Smooth muscle cell (in vitro differentiated cells): ENCODE measurements at regions not wholly inside any gene's neighbourhood (a gene's known extent, or its start where the extent isn't known, plus 50 kb on each side); places are given as distances from the start of the nearest gene placed in this dataset.

Experiments used
- DNase-seq: peaks from one replicate; lab custom pipeline; 2025; ENCODE audit not compliant: unreplicated experiment; lab: John Stamatoyannopoulos, UW
- H2AFZ ChIP-seq: fragments of 200-600 bp; sonication (generic); 2 replicates; pipeline ENCODE4 v1.6.0; 2016; ENCODE audit warnings: antibody characterized with exemption, low read depth, mild to moderate bottlenecking
- H3F3A ChIP-seq: fragments of 200-600 bp; sonication (generic); 2 replicates; pipeline ENCODE4 v1.6.0; 2017; ENCODE audit warnings: antibody characterized with exemption, low read depth
- H3K27ac ChIP-seq: fragments of 200-600 bp; sonication (generic); 2 replicates; pipeline ENCODE4 v1.5.1; 2016; ENCODE audit warnings: low read depth, mild to moderate bottlenecking
- H3K27me3 ChIP-seq: fragments of 200-600 bp; sonication (generic); 2 replicates; pipeline ENCODE4 v1.6.1; 2016; ENCODE audit warnings: low read depth, mild to moderate bottlenecking
- H3K36me3 ChIP-seq: fragments of 200-600 bp; sonication (generic); 2 replicates; pipeline ENCODE4 v1.5.1; 2016; ENCODE audit warnings: low read depth
- H3K4me1 ChIP-seq: fragments of 200-600 bp; sonication (generic); 2 replicates; pipeline ENCODE4 v1.5.1; 2016; ENCODE audit warnings: low read depth
- H3K4me2 ChIP-seq: fragments of 200-600 bp; sonication (generic); 2 replicates; pipeline ENCODE4 v1.6.0; 2016; ENCODE audit warnings: mild to moderate bottlenecking
- H3K4me3 ChIP-seq: fragments of 200-600 bp; sonication (generic); 2 replicates; pipeline ENCODE4 v1.5.1; 2016; ENCODE audit warnings: mild to moderate bottlenecking
- H3K79me2 ChIP-seq: fragments of 200-600 bp; sonication (generic); 2 replicates; pipeline ENCODE4 v1.6.0; 2016; ENCODE audit warnings: low read depth, mild to moderate bottlenecking
- H3K9ac ChIP-seq: fragments of 200-600 bp; sonication (generic); 2 replicates; pipeline ENCODE4 v1.6.0; 2016; ENCODE audit warnings: low read depth
- H3K9me3 ChIP-seq: fragments of 200-600 bp; sonication (generic); replicated peaks from 2 replicates; pipeline ENCODE4 v1.5.1; 2016; ENCODE audit warnings: low read depth
- H4K20me1 ChIP-seq: fragments of 200-600 bp; sonication (generic); 2 replicates; pipeline ENCODE4 v1.6.0; 2016; ENCODE audit warnings: low read depth
- WGBS: methylation state at CpG from one replicate; pipeline ENCODE4 v1.1.7; 2016; ENCODE audit warnings: low lambda C conversion rate; 5-methylcytosine and 5-hydroxymethylcytosine counted together
- TF ChIP-seq, protein P1 (sequence below): fragments of 200-600 bp; sonication (generic); IDR thresholded peaks from 2 replicates; pipeline ENCODE4 v1.5.1; 2017; ENCODE audit warnings: borderline replicate concordance, mild to moderate bottlenecking, antibody characterized with exemption; ENCODE audit not compliant: insufficient read depth, poor library complexity, severe bottlenecking

GRCh38 chr1:4218619-4219018, 318.5 kb upstream of the C1orf174 start:
- Histone ChIP-seq H3K4me1 (no peaks in the 10 kb centered on the region), H3K79me2 (no peaks in the 10 kb centered on the region), H3F3A (no peaks in the 10 kb centered on the region), H3K4me2 (no peak overlapping the region), H3K27me3 (no peaks in the 10 kb centered on the region), H3K9me3 (no peaks in the 10 kb centered on the region), H4K20me1 (no peaks in the 10 kb centered on the region), H3K4me3 (no peak overlapping the region), H3K9ac (no peak overlapping the region), H3K36me3 (no peaks in the 10 kb centered on the region), H3K27ac (no peak overlapping the region), H2AFZ (no peak overlapping the region)
- no peak for DNase-seq
- TF ChIP-seq, protein P1, sequence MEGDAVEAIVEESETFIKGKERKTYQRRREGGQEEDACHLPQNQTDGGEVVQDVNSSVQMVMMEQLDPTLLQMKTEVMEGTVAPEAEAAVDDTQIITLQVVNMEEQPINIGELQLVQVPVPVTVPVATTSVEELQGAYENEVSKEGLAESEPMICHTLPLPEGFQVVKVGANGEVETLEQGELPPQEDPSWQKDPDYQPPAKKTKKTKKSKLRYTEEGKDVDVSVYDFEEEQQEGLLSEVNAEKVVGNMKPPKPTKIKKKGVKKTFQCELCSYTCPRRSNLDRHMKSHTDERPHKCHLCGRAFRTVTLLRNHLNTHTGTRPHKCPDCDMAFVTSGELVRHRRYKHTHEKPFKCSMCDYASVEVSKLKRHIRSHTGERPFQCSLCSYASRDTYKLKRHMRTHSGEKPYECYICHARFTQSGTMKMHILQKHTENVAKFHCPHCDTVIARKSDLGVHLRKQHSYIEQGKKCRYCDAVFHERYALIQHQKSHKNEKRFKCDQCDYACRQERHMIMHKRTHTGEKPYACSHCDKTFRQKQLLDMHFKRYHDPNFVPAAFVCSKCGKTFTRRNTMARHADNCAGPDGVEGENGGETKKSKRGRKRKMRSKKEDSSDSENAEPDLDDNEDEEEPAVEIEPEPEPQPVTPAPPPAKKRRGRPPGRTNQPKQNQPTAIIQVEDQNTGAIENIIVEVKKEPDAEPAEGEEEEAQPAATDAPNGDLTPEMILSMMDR, result no peak
- 87% methylated on average over 10 of the region's 10 CpGs for WGBS

DNA sequence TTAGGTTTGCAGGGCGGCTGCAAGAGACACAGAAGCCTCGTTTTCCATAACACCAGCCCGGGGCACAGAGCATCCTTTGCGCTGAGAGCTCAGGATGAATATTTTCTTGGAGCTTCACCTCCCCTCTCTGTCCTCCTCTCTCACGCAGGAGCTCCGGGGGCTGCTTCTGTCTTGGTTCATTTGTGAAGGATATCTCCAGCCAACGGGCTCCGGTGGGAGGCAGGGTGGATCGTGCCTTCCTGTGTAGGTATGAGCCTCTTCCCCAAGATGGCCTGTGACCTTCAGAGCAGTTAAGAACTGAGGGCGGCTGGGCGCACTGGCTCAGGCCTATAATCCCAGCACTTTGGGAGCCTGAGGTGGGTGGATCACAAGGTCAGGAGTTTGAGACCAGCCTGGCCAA, 319.0 kb upstream of the C1orf174 start:
- Histone ChIP-seq H3K27me3 (no peaks in the 10 kb centered on the region), H2AFZ (no peak overlapping the region), H3K36me3 (no peaks in the 10 kb centered on the region), H3K4me1 (no peaks in the 10 kb centered on the region), H3K9me3 (no peaks in the 10 kb centered on the region), H3K4me3 (no peak overlapping the region), H3K79me2 (no peaks in the 10 kb centered on the region), H3K27ac (no peak overlapping the region), H3F3A (no peaks in the 10 kb centered on the region), H3K9ac (no peak overlapping the region), H4K20me1 (no peaks in the 10 kb centered on the region), H3K4me2 (no peak overlapping the region)
- TF ChIP-seq, protein P1, result no peak
- DNase-seq, result no peak
- 86% methylated on average over 11 of the region's 11 CpGs for WGBS

GRCh38 chr1:4219826-4220225, 319.8 kb upstream of the C1orf174 start:
- no peak for DNase-seq
- TF ChIP-seq, protein P1, result no peak
- no peaks in the 10 kb centered on the region for H3K36me3 ChIP-seq
- H3K27me3 ChIP-seq, result no peaks in the 10 kb centered on the region
- no peak overlapping the region for H3K4me2 ChIP-seq
- no peaks in the 10 kb centered on the region for H3F3A ChIP-seq
- no peaks in the 10 kb centered on the region for H3K9me3 ChIP-seq
- no peak overlapping the region for H3K4me3 ChIP-seq
- H4K20me1 ChIP-seq, result no peaks in the 10 kb centered on the region
- H3K27ac ChIP-seq, result no peak overlapping the region
- H3K79me2 ChIP-seq, result no peaks in the 10 kb centered on the region
- WGBS, result 87% methylated on average over 5 of the region's 5 CpGs
- H3K4me1 ChIP-seq, result no peaks in the 10 kb centered on the region
- H2AFZ ChIP-seq, result no peak overlapping the region
- no peak overlapping the region for H3K9ac ChIP-seq

DNA sequence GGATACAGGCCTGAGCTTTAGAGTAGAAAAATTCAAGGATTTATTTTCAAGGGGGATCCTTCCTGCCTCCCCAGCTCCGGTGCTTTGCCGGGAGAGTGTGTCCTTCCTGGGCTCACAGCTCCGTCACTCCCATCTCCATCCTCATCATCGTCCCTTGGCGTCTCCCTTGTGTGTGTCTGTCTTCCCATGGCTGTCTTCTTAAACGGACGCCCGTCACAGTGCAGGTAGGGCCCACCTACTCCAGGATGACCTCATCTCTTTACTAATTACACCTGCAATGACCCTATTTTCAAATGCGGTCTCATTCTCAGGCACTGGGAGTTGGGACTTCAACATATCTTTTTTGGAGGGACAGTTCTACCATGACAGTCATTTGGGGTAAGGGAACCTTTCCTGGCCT, 320.3 kb upstream of the C1orf174 start:
- DNase-seq, result no peak
- H2AFZ ChIP-seq, result no peak overlapping the region
- H3K9ac ChIP-seq, result no peak overlapping the region
- H3K4me2 ChIP-seq, result no peak overlapping the region
- H3K9me3 ChIP-seq, result no peaks in the 10 kb centered on the region
- no peaks in the 10 kb centered on the region for H3F3A ChIP-seq
- H3K27me3 ChIP-seq, result no peaks in the 10 kb centered on the region
- TF ChIP-seq, protein P1, result no peak
- 65% methylated on average over 9 of the region's 9 CpGs for WGBS
- no peaks in the 10 kb centered on the region for H4K20me1 ChIP-seq
- H3K36me3 ChIP-seq, result no peaks in the 10 kb centered on the region
- H3K27ac ChIP-seq, result no peak overlapping the region
- no peaks in the 10 kb centered on the region for H3K79me2 ChIP-seq
- no peaks in the 10 kb centered on the region for H3K4me1 ChIP-seq
- H3K4me3 ChIP-seq, result no peak overlapping the region
